Mucosa of rectum (tissue), 2 donors: ENCODE measurements at regions not wholly inside any gene's neighbourhood (a gene's known extent, or its start where the extent isn't known, plus 50 kb on each side); places are given as distances from the start of the nearest gene placed in this dataset.
"Not testable (repeated sequence)": the region's sequence is repeated elsewhere in the genome, so short reads cannot be mapped to it uniquely, and the experiment has no call there.

Experiments
- H3K27ac ChIP-seq, 2 donors: one replicate each; pipeline ENCODE4 v1.7.0; 2013; ENCODE audit warnings: inconsistent platforms in 2 of 2, low read depth in 2 of 2, low read length in 2 of 2
- H3K27me3 ChIP-seq, 2 donors: one replicate each; pipeline ENCODE4 v1.7.0; 2013; ENCODE audit warnings: low read length in 2 of 2; ENCODE audit not compliant: control insufficient read depth in 2 of 2, insufficient read depth in 2 of 2
- H3K36me3 ChIP-seq, 2 donors: one replicate each; pipeline ENCODE4 v1.7.0; 2013; ENCODE audit warnings: low read length in 2 of 2; ENCODE audit not compliant: control insufficient read depth in 2 of 2, insufficient read depth in 2 of 2
- H3K4me1 ChIP-seq, 2 donors: one replicate each; pipeline ENCODE4 v1.7.0; 2013; ENCODE audit warnings: low read length in 2 of 2, mild to moderate bottlenecking in 1 of 2; ENCODE audit not compliant: control insufficient read depth in 2 of 2, insufficient read depth in 2 of 2
- H3K4me3 ChIP-seq, 2 donors: one replicate each; pipeline ENCODE4 v1.7.0; 2013; ENCODE audit warnings: low read length in 2 of 2
- H3K9ac ChIP-seq, 2 donors: one replicate each; pipeline ENCODE4 v1.7.0; 2013; ENCODE audit warnings: low read length in 2 of 2, low read depth in 1 of 2, mild to moderate bottlenecking in 1 of 2
- H3K9me3 ChIP-seq, 2 donors: one replicate each; pipeline ENCODE4 v1.7.0; 2013; ENCODE audit warnings: low read length in 2 of 2; ENCODE audit not compliant: control insufficient read depth in 2 of 2
- donor health status: healthy.
- donor health status: Normal muscosa, but diverticular disease.

GRCh38 chr12:17564630-17565029 is 525.4 kb downstream of the RERGL start:
- H3K4me1 ChIP-seq, H3K36me3 ChIP-seq, H3K4me3 ChIP-seq, H3K9me3 ChIP-seq, H3K27me3 ChIP-seq, H3K9ac ChIP-seq, H3K27ac ChIP-seq: not testable (repeated sequence)

GRCh38 chr12:17550011-17550410 is 540.0 kb downstream of the RERGL start:
- Histone ChIP-seq H3K9me3 (peaks cover 0 to 5% of the 10 kb centered on the region in 2 donors), H3K9ac (no peak overlapping the region), H3K4me3 (no peak overlapping the region), H3K36me3 (no peaks in the 10 kb centered on the region), H3K27ac (no peak overlapping the region), H3K27me3 (no peaks in the 10 kb centered on the region), H3K4me1 (no peaks in the 10 kb centered on the region)

GRCh38 chr12:17540921-17541320 is 549.1 kb downstream of the RERGL start:
- no peak overlapping the region for H3K9ac ChIP-seq
- H3K9me3 ChIP-seq, result peaks cover 0 to 9% of the 10 kb centered on the region in 2 donors
- H3K27me3 ChIP-seq, result no peaks in the 10 kb centered on the region
- H3K27ac ChIP-seq, result no peak overlapping the region
- no peak overlapping the region for H3K4me3 ChIP-seq
- no peaks in the 10 kb centered on the region for H3K36me3 ChIP-seq
- H3K4me1 ChIP-seq, result no peaks in the 10 kb centered on the region

GRCh38 chr12:17528394-17528793 is 561.6 kb downstream of the RERGL start:
- H3K27me3 ChIP-seq, result no peaks in the 10 kb centered on the region
- H3K27ac ChIP-seq, result no peak overlapping the region
- no peak overlapping the region for H3K9ac ChIP-seq
- no peaks in the 10 kb centered on the region for H3K36me3 ChIP-seq
- H3K4me1 ChIP-seq, result no peaks in the 10 kb centered on the region
- H3K4me3 ChIP-seq, result no peak overlapping the region
- no peaks in the 10 kb centered on the region for H3K9me3 ChIP-seq

- H3K36me3 ChIP-seq, result no peaks in the 10 kb centered on the region
- H3K4me1 ChIP-seq, result no peaks in the 10 kb centered on the region
- H3K9me3 ChIP-seq, result no peaks in the 10 kb centered on the region
- H3K9ac ChIP-seq, result no peak overlapping the region
- no peak overlapping the region for H3K4me3 ChIP-seq
- no peak overlapping the region for H3K27ac ChIP-seq
- H3K27me3 ChIP-seq, result no peaks in the 10 kb centered on the region
Observed at GRCh38 chr12:17527021-17527420, 563.0 kb downstream of the RERGL start.

GRCh38 chr12:17511369-17511768 is 578.6 kb downstream of the RERGL start:
- H3K27me3 ChIP-seq, result no peaks in the 10 kb centered on the region
- H3K27ac ChIP-seq, result no peak overlapping the region
- no peaks in the 10 kb centered on the region for H3K36me3 ChIP-seq
- no peaks in the 10 kb centered on the region for H3K4me1 ChIP-seq
- no peak overlapping the region for H3K4me3 ChIP-seq
- no peak overlapping the region for H3K9ac ChIP-seq
- no peaks in the 10 kb centered on the region for H3K9me3 ChIP-seq

GRCh38 chr12:17507336-17507735 is 582.7 kb downstream of the RERGL start:
- no peaks in the 10 kb centered on the region for H3K27me3 ChIP-seq
- H3K36me3 ChIP-seq, result no peaks in the 10 kb centered on the region
- H3K27ac ChIP-seq, result no peak overlapping the region
- no peaks in the 10 kb centered on the region for H3K9me3 ChIP-seq
- H3K4me1 ChIP-seq, result no peaks in the 10 kb centered on the region
- H3K4me3 ChIP-seq, result no peak overlapping the region
- no peak overlapping the region for H3K9ac ChIP-seq

GRCh38 chr12:17503742-17504141 is 586.3 kb downstream of the RERGL start:
- Histone ChIP-seq H3K9me3 (no peaks in the 10 kb centered on the region), H3K9ac (no peak overlapping the region), H3K4me3 (no peak overlapping the region), H3K36me3 (no peaks in the 10 kb centered on the region), H3K27ac (no peak overlapping the region), H3K27me3 (no peaks in the 10 kb centered on the region), H3K4me1 (no peaks in the 10 kb centered on the region)

GRCh38 chr12:17489452-17489851 is 600.5 kb downstream of the RERGL start:
- Histone ChIP-seq H3K4me3 (no peak overlapping the region), H3K27me3 (no peaks in the 10 kb centered on the region), H3K27ac (no peak overlapping the region), H3K9me3 (no peaks in the 10 kb centered on the region), H3K36me3 (no peaks in the 10 kb centered on the region), H3K4me1 (no peaks in the 10 kb centered on the region), H3K9ac (no peak overlapping the region)

- Histone ChIP-seq H3K27me3 (no peaks in the 10 kb centered on the region), H3K9me3 (peaks cover 0 to 3% of the 10 kb centered on the region in 2 donors), H3K9ac (no peak overlapping the region), H3K27ac (no peak overlapping the region), H3K4me1 (no peaks in the 10 kb centered on the region), H3K36me3 (no peaks in the 10 kb centered on the region), H3K4me3 (no peak overlapping the region)
Observed at GRCh38 chr12:17478908-17479673, 610.9 kb downstream of the RERGL start.
